SU-DHL-6 (cell line): ENCODE measurements at regions not wholly inside any gene's neighbourhood (a gene's known extent, or its start where the extent isn't known, plus 50 kb on each side); places are given as distances from the start of the nearest gene placed in this dataset.

ENCODE experiments used
- H2AFZ ChIP-seq: fragments of 200-600 bp; sonication (generic); 2 replicates; pipeline ENCODE4 v1.6.1; 2014; ENCODE audit warnings: low read depth, mild to moderate bottlenecking, moderate library complexity, mixed read lengths, antibody characterized with exemption, low read length; ENCODE audit not compliant: severe bottlenecking
- H3F3A ChIP-seq: fragments of 200-600 bp; shearing (Covaris generic); 2 replicates; pipeline ENCODE4 v1.6.0; 2016; ENCODE audit warnings: antibody characterized with exemption, mild to moderate bottlenecking; ENCODE audit not compliant: insufficient read depth
- H3K27ac ChIP-seq: fragments of 200-600 bp; sonication (generic); 2 replicates; pipeline ENCODE4 v1.5.1; 2016; ENCODE audit warnings: low read depth, mild to moderate bottlenecking, low read length, moderate library complexity, mixed read lengths
- H3K27me3 ChIP-seq: fragments of 200-600 bp; sonication (generic), shearing (Covaris generic); 2 replicates; pipeline ENCODE4 v1.6.0; 2014; ENCODE audit warnings: mild to moderate bottlenecking, low read length
- H3K36me3 ChIP-seq: fragments of 200-600 bp; sonication (generic); 2 replicates; pipeline ENCODE4 v1.6.1; 2014; ENCODE audit warnings: mild to moderate bottlenecking, low read length, mixed read lengths
- H3K4me2 ChIP-seq: fragments of 300-600, 200-600 bp; shearing (Covaris generic), sonication (generic); 2 replicates; pipeline ENCODE4 v1.6.0; 2014; ENCODE audit warnings: low read length, low read depth, mild to moderate bottlenecking; ENCODE audit not compliant: poor library complexity, severe bottlenecking
- H3K4me3 ChIP-seq: fragments of 200-600 bp; sonication (generic); 2 replicates; pipeline ENCODE4 v1.5.1; 2014; ENCODE audit warnings: antibody characterized with exemption, low read length, mild to moderate bottlenecking, mixed read lengths; ENCODE audit not compliant: insufficient read depth, poor library complexity, severe bottlenecking
- H3K79me2 ChIP-seq: fragments of 200-600 bp; sonication (generic); 2 replicates; pipeline ENCODE4 v1.6.1; 2014; ENCODE audit warnings: mild to moderate bottlenecking, low read length, moderate library complexity; ENCODE audit not compliant: insufficient read depth
- H3K9ac ChIP-seq: fragments of 200-600 bp; sonication (generic); 2 replicates; pipeline ENCODE4 v1.7.0; 2014; ENCODE audit warnings: mild to moderate bottlenecking, low read length
- H3K9me2 ChIP-seq: fragments of 200-600 bp; sonication (generic); replicated peaks from 2 replicates; pipeline ENCODE4 v1.6.1; 2014; ENCODE audit warnings: low read length; ENCODE audit not compliant: insufficient read depth
- H3K9me3 ChIP-seq: fragments of 200-600 bp; sonication (generic); 2 replicates; pipeline ENCODE4 v1.6.1; 2014; ENCODE audit warnings: low read length, mixed read lengths; ENCODE audit not compliant: insufficient read depth
- H4K20me1 ChIP-seq: fragments of 200-600 bp; sonication (generic); 2 replicates; pipeline ENCODE4 v1.6.1; 2014; ENCODE audit warnings: low read depth, mild to moderate bottlenecking, antibody characterized with exemption, low read length, moderate library complexity, mixed read lengths
- EZH2phosphoT487 ChIP-seq: fragments of 200-600 bp; sonication (generic), shearing (Covaris generic); conservative IDR thresholded peaks from 2 replicates; pipeline ENCODE4 v1.6.1; 2018; ENCODE audit warnings: mild to moderate bottlenecking, antibody characterized with exemption, low read length, moderate library complexity, mixed read lengths
- TF ChIP-seq, protein P1 (sequence below): fragments of 200-600 bp; sonication (generic); IDR thresholded peaks from one replicate; pipeline ENCODE4 v1.5.1; 2017; ENCODE audit warnings: antibody characterized with exemption, mild to moderate bottlenecking, low read length, moderate library complexity; ENCODE audit not compliant: insufficient read depth, poor library complexity, severe bottlenecking

GRCh38 chr2:151097895-151098294 lies 163.8 kb downstream of the RBM43 start:
- Histone ChIP-seq H3K79me2 (no peaks in the 10 kb centered on the region), H4K20me1 (no peaks in the 10 kb centered on the region), H3K4me2 (no peak overlapping the region), H3K4me3 (no peak overlapping the region), H3K27ac (no peak overlapping the region), H3F3A (no peaks in the 10 kb centered on the region), H2AFZ (no peak overlapping the region), H3K9ac (no peak overlapping the region), H3K36me3 (no peaks in the 10 kb centered on the region), H3K9me2 (no peaks in the 10 kb centered on the region), H3K27me3 (no peaks in the 10 kb centered on the region), H3K9me3 (no peaks in the 10 kb centered on the region)
- no peak for TF ChIP-seq EZH2phosphoT487
- TF ChIP-seq, protein P1, sequence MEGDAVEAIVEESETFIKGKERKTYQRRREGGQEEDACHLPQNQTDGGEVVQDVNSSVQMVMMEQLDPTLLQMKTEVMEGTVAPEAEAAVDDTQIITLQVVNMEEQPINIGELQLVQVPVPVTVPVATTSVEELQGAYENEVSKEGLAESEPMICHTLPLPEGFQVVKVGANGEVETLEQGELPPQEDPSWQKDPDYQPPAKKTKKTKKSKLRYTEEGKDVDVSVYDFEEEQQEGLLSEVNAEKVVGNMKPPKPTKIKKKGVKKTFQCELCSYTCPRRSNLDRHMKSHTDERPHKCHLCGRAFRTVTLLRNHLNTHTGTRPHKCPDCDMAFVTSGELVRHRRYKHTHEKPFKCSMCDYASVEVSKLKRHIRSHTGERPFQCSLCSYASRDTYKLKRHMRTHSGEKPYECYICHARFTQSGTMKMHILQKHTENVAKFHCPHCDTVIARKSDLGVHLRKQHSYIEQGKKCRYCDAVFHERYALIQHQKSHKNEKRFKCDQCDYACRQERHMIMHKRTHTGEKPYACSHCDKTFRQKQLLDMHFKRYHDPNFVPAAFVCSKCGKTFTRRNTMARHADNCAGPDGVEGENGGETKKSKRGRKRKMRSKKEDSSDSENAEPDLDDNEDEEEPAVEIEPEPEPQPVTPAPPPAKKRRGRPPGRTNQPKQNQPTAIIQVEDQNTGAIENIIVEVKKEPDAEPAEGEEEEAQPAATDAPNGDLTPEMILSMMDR = no peak

- Histone ChIP-seq H3K27me3 (no peaks in the 10 kb centered on the region), H3K9me2 (no peaks in the 10 kb centered on the region), H3K4me2 (no peak overlapping the region), H3K79me2 (no peaks in the 10 kb centered on the region), H2AFZ (no peak overlapping the region), H3K27ac (no peak overlapping the region), H4K20me1 (no peaks in the 10 kb centered on the region), H3F3A (no peaks in the 10 kb centered on the region), H3K9me3 (no peaks in the 10 kb centered on the region), H3K36me3 (no peaks in the 10 kb centered on the region), H3K4me3 (no peak overlapping the region), H3K9ac (no peak overlapping the region)
- TF ChIP-seq, protein P1 = no peak
- no peak for TF ChIP-seq EZH2phosphoT487
These were observed 164.5 kb downstream of the RBM43 start for GRCh38 chr2:151097128-151097527.

- H3K79me2 ChIP-seq = no peaks in the 10 kb centered on the region
- no peaks in the 10 kb centered on the region for H3K27me3 ChIP-seq
- H3F3A ChIP-seq = no peaks in the 10 kb centered on the region
- no peaks in the 10 kb centered on the region for H3K9me2 ChIP-seq
- H3K9ac ChIP-seq = no peak overlapping the region
- H3K4me3 ChIP-seq = no peak overlapping the region
- H2AFZ ChIP-seq = no peak overlapping the region
- H3K4me2 ChIP-seq = no peak overlapping the region
- no peak overlapping the region for H3K27ac ChIP-seq
- no peaks in the 10 kb centered on the region for H3K9me3 ChIP-seq
- no peaks in the 10 kb centered on the region for H3K36me3 ChIP-seq
- TF ChIP-seq EZH2phosphoT487 = no peak
- TF ChIP-seq, protein P1 = no peak
- no peaks in the 10 kb centered on the region for H4K20me1 ChIP-seq
These were observed 165.4 kb downstream of the RBM43 start for GRCh38 chr2:151096235-151096634.

DNA sequence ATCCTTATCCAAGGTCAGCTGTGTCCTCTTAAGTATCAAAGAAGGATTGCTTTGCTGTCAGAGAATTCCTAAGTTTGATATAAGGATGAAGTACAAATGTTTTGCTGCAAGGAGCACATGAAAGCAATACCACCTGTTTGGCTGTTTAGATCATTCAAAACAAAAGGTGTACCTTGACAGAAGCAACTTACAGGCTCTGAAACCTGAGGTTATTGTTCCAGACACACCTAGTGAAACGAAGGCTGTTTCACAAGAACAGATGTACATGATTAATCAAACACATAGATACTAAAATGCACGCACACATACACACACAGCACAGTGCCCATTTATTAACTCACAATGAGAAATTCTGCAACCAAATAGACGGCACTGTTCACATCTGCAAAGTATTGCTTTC lies 166.2 kb downstream of the RBM43 start:
- H3K79me2 ChIP-seq = no peaks in the 10 kb centered on the region
- no peaks in the 10 kb centered on the region for H3K9me3 ChIP-seq
- H3K9ac ChIP-seq = no peak overlapping the region
- no peak overlapping the region for H3K27ac ChIP-seq
- no peak overlapping the region for H3K4me3 ChIP-seq
- TF ChIP-seq EZH2phosphoT487 = no peak
- TF ChIP-seq, protein P1 = no peak
- no peaks in the 10 kb centered on the region for H3K9me2 ChIP-seq
- H4K20me1 ChIP-seq = no peaks in the 10 kb centered on the region
- H3F3A ChIP-seq = no peaks in the 10 kb centered on the region
- no peak overlapping the region for H3K4me2 ChIP-seq
- H3K36me3 ChIP-seq = no peaks in the 10 kb centered on the region
- no peak overlapping the region for H2AFZ ChIP-seq
- no peaks in the 10 kb centered on the region for H3K27me3 ChIP-seq
